Adrenal gland (tissue), 9 donors: ENCODE measurements at regions not wholly inside any gene's neighbourhood (a gene's known extent, or its start where the extent isn't known, plus 50 kb on each side); places are given as distances from the start of the nearest gene placed in this dataset.
A peak's percentile ranks its signal among the peaks of the same experiment; 100 is the strongest.

Experiments
- DNase-seq, 7 donors: peaks; one replicate each; pipeline ENCODE4 v3.0.0-alpha.2; 2019 to 2020
- H3K27ac ChIP-seq, 5 donors: fragments of 200-600 bp; sonication (generic) in 4 of 5; 1 replicate in 3 of 5; 2 replicates in 2 of 5; pipeline versions ENCODE4 v1.5.1 to v1.8.0; 2016 to 2020; ENCODE audit warnings: mild to moderate bottlenecking in 1 of 5
- H3K27me3 ChIP-seq: fragments of 200-600 bp; 2 replicates; pipeline ENCODE4 v1.8.0; 2021
- H3K36me3 ChIP-seq, 2 donors: fragments of 200-600 bp; replicated peaks in 1 of 2; 1 replicate in 1 of 2; 2 replicates in 1 of 2; pipeline versions ENCODE4 v1.5.1 to v1.8.0; 2018 to 2022
- H3K4me1 ChIP-seq, 2 donors: fragments of 200-600 bp; replicated peaks in 1 of 2; 1 replicate in 1 of 2; 2 replicates in 1 of 2; pipeline versions ENCODE4 v1.5.1 to v1.8.0; 2018 to 2021
- H3K4me3 ChIP-seq, 4 donors: fragments of 200-600 bp; sonication (generic) in 3 of 4; one replicate each; pipeline ENCODE4 v1.5.1; 2016 to 2018
- H3K9me3 ChIP-seq, 3 donors: fragments of 200-600 bp; sonication (generic) in 1 of 3; replicated peaks in 1 of 3; 1 replicate in 2 of 3; 2 replicates in 1 of 3; pipeline versions ENCODE4 v1.5.1 to v1.8.0; 2016 to 2021
- CTCF ChIP-seq, 6 experiments: fragments of 450-650 bp in 4 of 6; fragments of 200-600 bp in 2 of 6; sonication (generic) in 1 of 6; IDR thresholded peaks; 1 replicate in 5 of 6; 2 replicates in 1 of 6; pipeline versions ENCODE4 v1.5.1 to v1.8.0; 2016 to 2021; ENCODE audit warnings: antibody characterized with exemption in 6 of 6, mild to moderate bottlenecking in 2 of 6, moderate library complexity in 1 of 6
- POLR2A ChIP-seq, 2 donors: fragments of 450-650 bp; IDR thresholded peaks; one replicate each; pipeline ENCODE4 v1.6.1; 2017; ENCODE audit warnings: antibody characterized with exemption in 2 of 2, mild to moderate bottlenecking in 2 of 2, moderate library complexity in 1 of 2
- WGBS, 4 donors: extraction: QIAGEN DNeasy Blood & Tissue Kit in 2 of 4; methylation state at CpG; one replicate each; pipeline versions ENCODE4 v1.1.5 to v1.1.7; 2013 to 2017; 5-methylcytosine and 5-hydroxymethylcytosine counted together
- intact Hi-C, 2 donors: fragments of 100-400 bp; cut with DNase I; formaldehyde crosslinking; loops; one replicate each; pipeline versions ENCODE4 v1.14.1 to v1.15.0; 2022 to 2023
- donor health status: healthy with polysubstance abuse.
- donor health status: Bipolar disorder and iron deficiency.
- donor health status: DM: yes; HTN: yes; CAD: no.
- donor health status: DM: no; HTN: no; CAD: no.
- donor health status: DM: no; HTN: no; CAD: no.

GRCh38 chr5:73242735-73243134 lies 69.7 kb downstream of the TMEM174 start:
- no peaks in the 10 kb centered on the region for H3K4me1 ChIP-seq
- peaks cover 20% of the 10 kb centered on the region for H3K27me3 ChIP-seq
- no peaks in the 10 kb centered on the region for H3K36me3 ChIP-seq
- no peak overlapping the region for H3K4me3 ChIP-seq
- no peak for DNase-seq
- TF ChIP-seq POLR2A (IDR thresholded peaks at IDR 0.05) (no peak), CTCF (IDR thresholded peaks at IDR 0.05) (no peak)
- peaks cover 0 to 5% (median 0%) of the 10 kb centered on the region in 3 donors for H3K9me3 ChIP-seq
- WGBS, 4 donors: 71 to 81% (median 75%) methylated on average over 2 of the region's 2 CpGs
- intact Hi-C loops: no loop called here
- H3K27ac ChIP-seq: no peak overlapping the region

GRCh38 chr5:73238873-73239272 lies 65.9 kb downstream of the TMEM174 start:
- H3K27ac ChIP-seq: no peak overlapping the region
- no peaks in the 10 kb centered on the region for H3K9me3 ChIP-seq
- DNase-seq: no peak
- 82 to 96% (median 85%) methylated on average over 2 of the region's 2 CpGs for WGBS, 4 donors
- H3K36me3 ChIP-seq: no peaks in the 10 kb centered on the region
- H3K4me3 ChIP-seq: no peak overlapping the region
- intact Hi-C loops: no loop called here
- H3K4me1 ChIP-seq: peaks cover 2% of the 10 kb centered on the region in 2 donors
- no peak for TF ChIP-seq POLR2A (IDR thresholded peaks at IDR 0.05)
- TF ChIP-seq CTCF (IDR thresholded peaks at IDR 0.05): no peak
- H3K27me3 ChIP-seq: peaks cover 24% of the 10 kb centered on the region

- Histone ChIP-seq H3K9me3 (no peaks in the 10 kb centered on the region), H3K27me3 (peaks cover 33% of the 10 kb centered on the region), H3K4me3 (no peak overlapping the region), H3K4me1 (peaks cover 10 to 11% of the 10 kb centered on the region in 2 donors), H3K36me3 (no peaks in the 10 kb centered on the region), H3K27ac (no peak overlapping the region)
- WGBS, 4 donors: 86 to 92% (median 90%) methylated on average over 5 of the region's 5 CpGs
- TF ChIP-seq CTCF (IDR thresholded peaks at IDR 0.05) (no peak), POLR2A (IDR thresholded peaks at IDR 0.05) (no peak)
- intact Hi-C loops: no loop called here
- no peak for DNase-seq
Observed at GRCh38 chr5:73236541-73237128, 63.6 kb downstream of the TMEM174 start.

- 4 to 21% (median 9%) methylated on average over 14 to 15 of the region's 15 CpGs for WGBS, 4 donors
- no peaks in the 10 kb centered on the region for H3K9me3 ChIP-seq
- no peak overlapping the region for H3K27ac ChIP-seq
- no peak for DNase-seq
- peak overlapping the region in 1 of 4 donors; percentile 53 for H3K4me3 ChIP-seq
- intact Hi-C loops: no loop called here
- peaks cover 56% of the 10 kb centered on the region for H3K27me3 ChIP-seq
- no peaks in the 10 kb centered on the region for H3K36me3 ChIP-seq
- TF ChIP-seq CTCF (IDR thresholded peaks at IDR 0.05) (no peak), POLR2A (IDR thresholded peaks at IDR 0.05) (no peak)
- H3K4me1 ChIP-seq: peaks cover 10 to 11% of the 10 kb centered on the region in 2 donors
Observed at GRCh38 chr5:73234204-73234555, 61.2 kb downstream of the TMEM174 start.
